K562 (cell line): ENCODE measurements at regions not wholly inside any gene's neighbourhood (a gene's known extent, or its start where the extent isn't known, plus 50 kb on each side); places are given as distances from the start of the nearest gene placed in this dataset.

ENCODE experiments used
- ATAC-seq: fragments of 200-7000 bp; cut with Tn5 transposase; 3 replicates; pipeline ENCODE4 v1.9.1; 2020; ENCODE audit warnings: moderate library complexity
- BruUV-seq: library from RNA; stranded (reverse); fragments of 400-500 nt; replicated peaks from 2 replicates; lab custom pipeline; 2021; lab: Mats Ljungman, UMichigan
- CTCF ChIA-PET: fragments of 300-600 bp; formaldehyde crosslinking; extraction: SDS; loops from one replicate; lab custom pipeline; 2021; ENCODE audit warnings: low intra/inter-chr PET ratio; lab: Yijun Ruan, JAX
- POLR2A ChIA-PET: fragments of 300-600, 350-650 bp; sonication (Branson Sonifier 250); formaldehyde crosslinking; extraction: SDS; loops from one replicate; lab custom pipeline; 2021; ENCODE audit warnings: antibody characterized with exemption, inconsistent platforms; lab: Yijun Ruan, JAX
- DNase-seq, 4 experiments: peaks; one replicate each; pipeline versions ENCODE4 v3.0.0 to v3.0.0-alpha.2; 2011 to 2018; ENCODE audit warnings: low spot score in 3 of 4, mixed read lengths in 3 of 4; ENCODE audit errors: extremely low read depth in 1 of 4
- FAIRE-seq: peaks from 2 replicates; lab custom pipeline; 2011; peaks lifted over from hg19 to GRCh38; lab: Jason Lieb, UNC
- H2AFZ ChIP-seq: 2 replicates; pipeline ENCODE4 v1.6.0; 2011; ENCODE audit warnings: low read depth, low read length, control low read depth, inconsistent platforms
- H3K27ac ChIP-seq: fragments of 200-600 bp; 3 replicates; pipeline ENCODE4 v1.8.0; 2011; ENCODE audit warnings: low read depth, mild to moderate bottlenecking, control low read depth, inconsistent platforms, low read length, moderate library complexity, mixed read lengths; ENCODE audit errors: extremely low read depth
- H3K27me3 ChIP-seq, 2 experiments: fragments of 300-600 bp in 1 of 2; 2 replicates in 1 of 2; 3 replicates in 1 of 2; pipeline versions ENCODE4 v1.6.0 to v1.8.0; 2011; ENCODE audit warnings: inconsistent platforms in 2 of 2, low read length in 2 of 2, mild to moderate bottlenecking in 1 of 2, mixed read lengths in 1 of 2, moderate library complexity in 1 of 2; ENCODE audit not compliant: control insufficient read depth in 2 of 2, insufficient read depth in 2 of 2
- H3K36me3 ChIP-seq: fragments of 300-600 bp; 3 replicates; pipeline ENCODE4 v1.8.0; 2011; ENCODE audit warnings: mild to moderate bottlenecking, low read length, inconsistent platforms; ENCODE audit not compliant: control insufficient read depth, insufficient read depth
- H3K4me1 ChIP-seq, 2 experiments: fragments of 200-600 bp in 1 of 2; replicated peaks in 1 of 2; 2 replicates in 1 of 2; 3 replicates in 1 of 2; pipeline versions ENCODE4 v1.5.1 to v1.8.0; 2011; ENCODE audit warnings: inconsistent platforms in 2 of 2, low read length in 2 of 2, mild to moderate bottlenecking in 1 of 2, mixed read lengths in 1 of 2, moderate library complexity in 1 of 2; ENCODE audit not compliant: control insufficient read depth in 2 of 2, insufficient read depth in 2 of 2
- H3K4me2 ChIP-seq: 2 replicates; pipeline ENCODE4 v1.6.1; 2011; ENCODE audit warnings: low read length, control low read depth, inconsistent platforms, mixed read lengths; ENCODE audit not compliant: insufficient read depth
- H3K4me3 ChIP-seq: fragments of 200-600 bp; sonication (generic), shearing (Covaris generic); 2 replicates; pipeline ENCODE4 v1.5.1; 2016; ENCODE audit warnings: control low read depth, inconsistent platforms
- H3K79me2 ChIP-seq: fragments of 200-600 bp; 3 replicates; pipeline ENCODE4 v1.8.0; 2011; ENCODE audit warnings: low read length, inconsistent platforms; ENCODE audit not compliant: control insufficient read depth, insufficient read depth
- H3K9ac ChIP-seq, 2 experiments: 2 replicates each; pipeline versions ENCODE4 v1.6.0 to v1.6.1; 2011; ENCODE audit warnings: low read depth in 2 of 2, low read length in 2 of 2, control low read depth in 1 of 2, inconsistent platforms in 1 of 2, mild to moderate bottlenecking in 1 of 2, mixed read lengths in 1 of 2; ENCODE audit not compliant: insufficient read depth in 1 of 2
- H3K9me1 ChIP-seq: one replicate; pipeline ENCODE4 v1.6.0; 2011; ENCODE audit warnings: inconsistent platforms, mild to moderate bottlenecking, low read length, moderate library complexity; ENCODE audit not compliant: control insufficient read depth, insufficient read depth
- H3K9me3 ChIP-seq: replicated peaks from 2 replicates; pipeline ENCODE4 v1.5.1; 2011; ENCODE audit warnings: low read depth, low read length, inconsistent platforms; ENCODE audit not compliant: control insufficient read depth, insufficient read depth
- H4K20me1 ChIP-seq: replicated peaks from 2 replicates; pipeline ENCODE4 v1.6.1; 2011; ENCODE audit warnings: low read length, inconsistent platforms, mixed read lengths; ENCODE audit not compliant: control insufficient read depth, insufficient read depth
- DNMT1 ChIP-seq: fragments of 450-650 bp; IDR thresholded peaks from 2 replicates; pipeline ENCODE4 v1.6.1; 2016; ENCODE audit warnings: antibody characterized with exemption, mild to moderate bottlenecking
- FOXJ2 ChIP-seq: fragments of 200-800 bp; sonication (Bioruptor generic); IDR thresholded peaks from 2 replicates; pipeline ENCODE4 v1.6.1; 2016; ENCODE audit warnings: missing genetic modification characterization, missing compliant biosample characterization
- KHSRP ChIP-seq: fragments of 450-650 bp; IDR thresholded peaks from 2 replicates; pipeline ENCODE4 v1.6.1; 2017
- NR1H2 ChIP-seq: sonication (generic); formaldehyde crosslinking; IDR thresholded peaks from 2 replicates; pipeline ENCODE4 v1.4.0; 2020; ENCODE audit warnings: mild to moderate bottlenecking, missing genetic modification reagents
- SMARCA5 ChIP-seq: fragments of 450-650 bp; IDR thresholded peaks from 2 replicates; pipeline ENCODE4 v1.6.1; 2016
- TAF1 ChIP-seq: IDR thresholded peaks from 2 replicates; pipeline ENCODE4 v1.6.1; 2011; ENCODE audit warnings: mild to moderate bottlenecking, low read length, moderate library complexity; ENCODE audit not compliant: insufficient read depth, control insufficient read depth, severe bottlenecking; ENCODE audit errors: extremely low read depth
- TOE1 ChIP-seq, 2 experiments: fragments of 450-650 bp in 1 of 2; sonication (generic) in 1 of 2; formaldehyde crosslinking in 1 of 2; IDR thresholded peaks; 2 replicates each; pipeline versions ENCODE4 v1.7.1 to v1.8.0; 2016 to 2022; ENCODE audit warnings: borderline replicate concordance in 2 of 2, mild to moderate bottlenecking in 2 of 2, antibody characterized with exemption in 1 of 2, inconsistent platforms in 1 of 2, low read depth in 1 of 2, missing genetic modification reagents in 1 of 2, moderate library complexity in 1 of 2
- TRIM24 ChIP-seq, 2 experiments: fragments of 450-650 bp; IDR thresholded peaks; 2 replicates each; pipeline ENCODE4 v1.6.1; 2016
- ZNF589 ChIP-seq: fragments of 200-800 bp; sonication (Bioruptor generic); IDR thresholded peaks from 2 replicates; pipeline ENCODE4 v1.6.1; 2016; ENCODE audit warnings: low read depth, missing genetic modification characterization, missing compliant biosample characterization
- WGBS: fragments of 100-300 bp; shearing (Covaris generic); methylation state at CpG from one replicate; pipeline ENCODE4 v1.1.6; 2016; ENCODE audit warnings: low coverage, mixed read lengths; ENCODE audit not compliant: insufficient coverage; ENCODE audit errors: missing lambda C conversion rate; 5-methylcytosine and 5-hydroxymethylcytosine counted together
- in situ Hi-C: fragments of 300-500 bp; cut with MboI; formaldehyde crosslinking; loops from 4 replicates; pipeline ENCODE4 v1.15.0; 2018; ENCODE audit warnings: inconsistent platforms, mixed read lengths
- intact Hi-C: fragments of 100-400 bp; cut with micrococcal nuclease; formaldehyde crosslinking; loops from 2 replicates; pipeline ENCODE4 v1.14.2; 2022
- TF ChIP-seq, protein P1 (sequence below): fragments of 450-650 bp; conservative IDR thresholded peaks from 2 replicates; pipeline ENCODE4 v1.6.1; 2016; ENCODE audit warnings: missing genetic modification characterization, low read depth, mild to moderate bottlenecking, control low read depth, missing compliant biosample characterization
- TF ChIP-seq, protein P2 (sequence below): fragments of 450-650 bp; IDR thresholded peaks from 2 replicates; pipeline ENCODE4 v1.6.1; 2018; ENCODE audit not compliant: partially characterized antibody

DNA sequence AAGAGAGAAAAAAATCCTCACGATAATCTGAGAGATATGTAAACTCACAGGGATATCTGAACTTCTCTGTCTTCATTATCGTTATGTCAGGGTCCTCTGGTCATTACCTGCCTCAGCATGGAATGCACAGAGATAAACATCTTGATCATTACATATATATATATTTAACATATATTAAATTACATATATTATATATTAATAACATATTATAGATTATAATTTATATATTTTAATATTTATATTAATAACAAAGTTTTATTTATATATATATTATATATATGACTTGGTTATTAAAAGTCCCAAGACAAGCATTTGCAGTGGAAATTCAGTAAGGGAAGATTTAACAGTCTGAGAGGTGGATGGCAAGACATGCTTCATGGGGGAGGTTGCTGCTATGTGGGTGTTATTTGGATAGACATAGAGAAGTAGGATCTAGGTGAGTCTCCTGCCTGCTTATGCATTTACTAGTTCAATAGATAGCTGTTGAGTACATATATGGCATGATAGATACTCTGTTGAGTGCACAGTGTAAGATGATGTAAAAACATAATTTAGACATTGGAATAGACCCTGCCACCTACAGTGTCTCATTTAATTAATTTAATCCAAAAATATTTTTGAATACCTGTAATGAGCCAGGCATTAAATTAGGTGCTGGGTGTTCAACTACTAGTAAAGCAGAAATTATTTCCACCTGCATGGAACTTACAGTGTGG lies 255.2 kb downstream of the RAD51AP2 start:
- Histone ChIP-seq H3K4me2 (no peak overlapping the region), H3K79me2 (no peaks in the 10 kb centered on the region), H2AFZ (no peak overlapping the region), H3K9me3 (no peaks in the 10 kb centered on the region), H3K36me3 (no peaks in the 10 kb centered on the region), H4K20me1 (no peaks in the 10 kb centered on the region), H3K9me1 (no peaks in the 10 kb centered on the region), H3K9ac (no peak overlapping the region), H3K27ac (no peak overlapping the region), H3K27me3 (no peaks in the 10 kb centered on the region; a peak in 1 of 5 replicates), H3K4me1 (no peaks in the 10 kb centered on the region), H3K4me3 (no peak overlapping the region)
- in situ Hi-C loops (no loop called here), intact Hi-C loops (no loop called here)
- ATAC-seq (no peak), FAIRE-seq (no peak), DNase-seq (no peak)
- 2% methylated on average over 2 of the region's 2 CpGs for WGBS
- ChIA-PET POLR2A (no interaction called here), CTCF (no interaction called here)
- TF ChIP-seq KHSRP (no peak), SMARCA5 (no peak), TOE1 (IDR thresholded peaks at IDR 0.05; ENCODE audit: borderline replicate concordance) (no peak), TOE1 (CRISPR knock-in tag; IDR thresholded peaks at IDR 0.05; ENCODE audit: borderline replicate concordance, low read depth) (no peak), TRIM24 (IDR thresholded peaks at IDR 0.05) (no peak)
- no TSS peak for BruUV-seq

DNA sequence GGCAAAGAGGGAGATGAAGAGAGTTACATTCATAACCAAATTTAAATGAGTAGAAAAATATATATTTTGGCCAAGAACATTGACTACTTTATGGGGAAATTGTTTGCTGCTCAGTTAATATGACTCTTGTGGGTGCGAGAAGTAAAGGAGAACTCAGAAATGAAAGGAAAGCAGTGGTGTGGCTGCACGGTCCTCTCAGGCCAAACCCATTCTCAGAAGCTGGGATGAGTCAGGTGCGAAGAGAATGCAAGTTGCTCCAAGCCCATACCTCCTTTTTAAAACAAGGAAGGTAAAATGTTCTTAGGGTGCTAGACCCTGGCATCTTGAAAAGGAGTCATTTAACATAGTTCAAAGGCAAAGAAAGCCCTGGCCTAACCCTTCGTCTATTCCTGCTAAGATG lies 258.6 kb downstream of the RAD51AP2 start:
- intact Hi-C loops: no loop called here
- no peak overlapping the region for H2AFZ ChIP-seq
- no peaks in the 10 kb centered on the region for H4K20me1 ChIP-seq
- no peaks in the 10 kb centered on the region for H3K9me1 ChIP-seq
- in situ Hi-C loops: no loop called here
- no peaks in the 10 kb centered on the region for H3K9me3 ChIP-seq
- ChIA-PET POLR2A (no interaction called here), CTCF (no interaction called here)
- no peak overlapping the region for H3K4me2 ChIP-seq
- H3K27me3 ChIP-seq: no peaks in the 10 kb centered on the region; a peak in 1 of 5 replicates
- no TSS peak for BruUV-seq
- 0% methylated on average over 4 of the region's 4 CpGs for WGBS
- no peak for ATAC-seq
- H3K36me3 ChIP-seq: no peaks in the 10 kb centered on the region
- DNase-seq: no peak
- H3K4me1 ChIP-seq: no peaks in the 10 kb centered on the region
- no peaks in the 10 kb centered on the region for H3K79me2 ChIP-seq
- H3K27ac ChIP-seq: no peak overlapping the region
- no peak for FAIRE-seq
- H3K4me3 ChIP-seq: no peak overlapping the region
- no peak overlapping the region for H3K9ac ChIP-seq
- no peak for TF ChIP-seq NR1H2
- no peak for TF ChIP-seq ZNF589 (CRISPR knock-in tag)
- TF ChIP-seq FOXJ2 (tag): no peak
- no peak for TF ChIP-seq DNMT1
- TF ChIP-seq, protein P1, sequence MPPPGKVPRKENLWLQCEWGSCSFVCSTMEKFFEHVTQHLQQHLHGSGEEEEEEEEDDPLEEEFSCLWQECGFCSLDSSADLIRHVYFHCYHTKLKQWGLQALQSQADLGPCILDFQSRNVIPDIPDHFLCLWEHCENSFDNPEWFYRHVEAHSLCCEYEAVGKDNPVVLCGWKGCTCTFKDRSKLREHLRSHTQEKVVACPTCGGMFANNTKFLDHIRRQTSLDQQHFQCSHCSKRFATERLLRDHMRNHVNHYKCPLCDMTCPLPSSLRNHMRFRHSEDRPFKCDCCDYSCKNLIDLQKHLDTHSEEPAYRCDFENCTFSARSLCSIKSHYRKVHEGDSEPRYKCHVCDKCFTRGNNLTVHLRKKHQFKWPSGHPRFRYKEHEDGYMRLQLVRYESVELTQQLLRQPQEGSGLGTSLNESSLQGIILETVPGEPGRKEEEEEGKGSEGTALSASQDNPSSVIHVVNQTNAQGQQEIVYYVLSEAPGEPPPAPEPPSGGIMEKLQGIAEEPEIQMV (tag): no peak
- TF ChIP-seq TAF1: no peak
- TF ChIP-seq, protein P2, sequence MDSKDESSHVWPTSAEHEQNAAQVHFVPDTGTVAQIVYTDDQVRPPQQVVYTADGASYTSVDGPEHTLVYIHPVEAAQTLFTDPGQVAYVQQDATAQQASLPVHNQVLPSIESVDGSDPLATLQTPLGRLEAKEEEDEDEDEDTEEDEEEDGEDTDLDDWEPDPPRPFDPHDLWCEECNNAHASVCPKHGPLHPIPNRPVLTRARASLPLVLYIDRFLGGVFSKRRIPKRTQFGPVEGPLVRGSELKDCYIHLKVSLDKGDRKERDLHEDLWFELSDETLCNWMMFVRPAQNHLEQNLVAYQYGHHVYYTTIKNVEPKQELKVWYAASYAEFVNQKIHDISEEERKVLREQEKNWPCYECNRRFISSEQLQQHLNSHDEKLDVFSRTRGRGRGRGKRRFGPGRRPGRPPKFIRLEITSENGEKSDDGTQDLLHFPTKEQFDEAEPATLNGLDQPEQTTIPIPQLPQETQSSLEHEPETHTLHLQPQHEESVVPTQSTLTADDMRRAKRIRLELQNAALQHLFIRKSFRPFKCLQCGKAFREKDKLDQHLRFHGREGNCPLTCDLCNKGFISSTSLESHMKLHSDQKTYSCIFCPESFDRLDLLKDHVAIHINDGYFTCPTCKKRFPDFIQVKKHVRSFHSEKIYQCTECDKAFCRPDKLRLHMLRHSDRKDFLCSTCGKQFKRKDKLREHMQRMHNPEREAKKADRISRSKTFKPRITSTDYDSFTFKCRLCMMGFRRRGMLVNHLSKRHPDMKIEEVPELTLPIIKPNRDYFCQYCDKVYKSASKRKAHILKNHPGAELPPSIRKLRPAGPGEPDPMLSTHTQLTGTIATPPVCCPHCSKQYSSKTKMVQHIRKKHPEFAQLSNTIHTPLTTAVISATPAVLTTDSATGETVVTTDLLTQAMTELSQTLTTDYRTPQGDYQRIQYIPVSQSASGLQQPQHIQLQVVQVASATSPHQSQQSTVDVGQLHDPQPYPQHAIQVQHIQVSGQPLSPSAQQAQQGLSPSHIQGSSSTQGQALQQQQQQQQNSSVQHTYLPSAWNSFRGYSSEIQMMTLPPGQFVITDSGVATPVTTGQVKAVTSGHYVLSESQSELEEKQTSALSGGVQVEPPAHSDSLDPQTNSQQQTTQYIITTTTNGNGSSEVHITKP: no peak
